ENCODE measurements at regions not wholly inside any gene's neighbourhood (a gene's known extent, or its start where the extent isn't known, plus 50 kb on each side); places are given as distances from the start of the nearest gene placed in this dataset.

- Histone ChIP-seq H3K4me1 (ENCODE audit: control insufficient read depth in 1 of 2, insufficient read depth in 2 of 2, low read length in 2 of 2) (no peaks in the 10 kb centered on the region), H3K36me3 (ENCODE audit: control insufficient read depth in 1 of 2, insufficient read depth in 2 of 2, low read length in 2 of 2) (no peaks in the 10 kb centered on the region), H3K9me3 (ENCODE audit: control insufficient read depth in 1 of 2, low read length in 2 of 2) (no peaks in the 10 kb centered on the region), H3K27ac (ENCODE audit: low read length) (no peak overlapping the region), H3K27me3 (ENCODE audit: low read depth, low read length) (no peaks in the 10 kb centered on the region), H3K4me3 (ENCODE audit: low read depth in 1 of 2, low read length in 2 of 2) (no peak overlapping the region)
Measured at GRCh38 chr12:85580562-85581168, 255.5 kb downstream of the RASSF9 start.

- Histone ChIP-seq H3K27ac (ENCODE audit: low read length) (no peak overlapping the region), H3K9me3 (ENCODE audit: control insufficient read depth in 1 of 2, low read length in 2 of 2) (no peaks in the 10 kb centered on the region), H3K4me1 (ENCODE audit: control insufficient read depth in 1 of 2, insufficient read depth in 2 of 2, low read length in 2 of 2) (no peaks in the 10 kb centered on the region), H3K27me3 (ENCODE audit: low read depth, low read length) (no peaks in the 10 kb centered on the region), H3K4me3 (ENCODE audit: low read depth in 1 of 2, low read length in 2 of 2) (no peak overlapping the region), H3K36me3 (ENCODE audit: control insufficient read depth in 1 of 2, insufficient read depth in 2 of 2, low read length in 2 of 2) (no peaks in the 10 kb centered on the region)
Measured at GRCh38 chr12:85587158-85587557, 249.1 kb downstream of the RASSF9 start.

GRCh38 chr12:85588221-85588620 lies 248.0 kb downstream of the RASSF9 start:
- Histone ChIP-seq H3K4me3 (ENCODE audit: low read depth in 1 of 2, low read length in 2 of 2) (no peak overlapping the region), H3K27ac (ENCODE audit: low read length) (no peak overlapping the region), H3K9me3 (ENCODE audit: control insufficient read depth in 1 of 2, low read length in 2 of 2) (no peaks in the 10 kb centered on the region), H3K36me3 (ENCODE audit: control insufficient read depth in 1 of 2, insufficient read depth in 2 of 2, low read length in 2 of 2) (no peaks in the 10 kb centered on the region), H3K27me3 (ENCODE audit: low read depth, low read length) (no peaks in the 10 kb centered on the region), H3K4me1 (ENCODE audit: control insufficient read depth in 1 of 2, insufficient read depth in 2 of 2, low read length in 2 of 2) (no peaks in the 10 kb centered on the region)

- no peaks in the 10 kb centered on the region for H3K4me1 ChIP-seq (ENCODE audit: control insufficient read depth in 1 of 2, insufficient read depth in 2 of 2, low read length in 2 of 2)
- H3K4me3 ChIP-seq (ENCODE audit: low read depth in 1 of 2, low read length in 2 of 2): no peak overlapping the region
- peaks cover 0 to 7% of the 10 kb centered on the region in 2 donors for H3K9me3 ChIP-seq (ENCODE audit: control insufficient read depth in 1 of 2, low read length in 2 of 2)
- H3K27me3 ChIP-seq (ENCODE audit: low read depth, low read length): no peaks in the 10 kb centered on the region
- no peaks in the 10 kb centered on the region for H3K36me3 ChIP-seq (ENCODE audit: control insufficient read depth in 1 of 2, insufficient read depth in 2 of 2, low read length in 2 of 2)
- no peak overlapping the region for H3K27ac ChIP-seq (ENCODE audit: low read length)
Measured at GRCh38 chr12:85600841-85601240, 235.4 kb downstream of the RASSF9 start.

- Histone ChIP-seq H3K27ac (ENCODE audit: low read length) (no peak overlapping the region), H3K4me1 (ENCODE audit: control insufficient read depth in 1 of 2, insufficient read depth in 2 of 2, low read length in 2 of 2) (no peaks in the 10 kb centered on the region), H3K9me3 (ENCODE audit: control insufficient read depth in 1 of 2, low read length in 2 of 2) (no peaks in the 10 kb centered on the region), H3K36me3 (ENCODE audit: control insufficient read depth in 1 of 2, insufficient read depth in 2 of 2, low read length in 2 of 2) (no peaks in the 10 kb centered on the region), H3K4me3 (ENCODE audit: low read depth in 1 of 2, low read length in 2 of 2) (no peak overlapping the region), H3K27me3 (ENCODE audit: low read depth, low read length) (no peaks in the 10 kb centered on the region)
Measured at GRCh38 chr12:85603556-85603955, 232.7 kb downstream of the RASSF9 start.

GRCh38 chr12:85606455-85606854 lies 229.8 kb downstream of the RASSF9 start:
- H3K36me3 ChIP-seq (ENCODE audit: control insufficient read depth in 1 of 2, insufficient read depth in 2 of 2, low read length in 2 of 2): no peaks in the 10 kb centered on the region
- no peak overlapping the region for H3K4me3 ChIP-seq (ENCODE audit: low read depth in 1 of 2, low read length in 2 of 2)
- no peaks in the 10 kb centered on the region for H3K27me3 ChIP-seq (ENCODE audit: low read depth, low read length)
- H3K9me3 ChIP-seq (ENCODE audit: control insufficient read depth in 1 of 2, low read length in 2 of 2): no peaks in the 10 kb centered on the region
- no peak overlapping the region for H3K27ac ChIP-seq (ENCODE audit: low read length)
- no peaks in the 10 kb centered on the region for H3K4me1 ChIP-seq (ENCODE audit: control insufficient read depth in 1 of 2, insufficient read depth in 2 of 2, low read length in 2 of 2)

GRCh38 chr12:85609778-85610177 lies 226.4 kb downstream of the RASSF9 start:
- no peaks in the 10 kb centered on the region for H3K9me3 ChIP-seq (ENCODE audit: control insufficient read depth in 1 of 2, low read length in 2 of 2)
- H3K36me3 ChIP-seq (ENCODE audit: control insufficient read depth in 1 of 2, insufficient read depth in 2 of 2, low read length in 2 of 2): no peaks in the 10 kb centered on the region
- no peaks in the 10 kb centered on the region for H3K4me1 ChIP-seq (ENCODE audit: control insufficient read depth in 1 of 2, insufficient read depth in 2 of 2, low read length in 2 of 2)
- no peak overlapping the region for H3K27ac ChIP-seq (ENCODE audit: low read length)
- H3K27me3 ChIP-seq (ENCODE audit: low read depth, low read length): no peaks in the 10 kb centered on the region
- no peak overlapping the region for H3K4me3 ChIP-seq (ENCODE audit: low read depth in 1 of 2, low read length in 2 of 2)

GRCh38 chr12:85610194-85610593 lies 226.0 kb downstream of the RASSF9 start:
- Histone ChIP-seq H3K4me1 (ENCODE audit: control insufficient read depth in 1 of 2, insufficient read depth in 2 of 2, low read length in 2 of 2) (no peaks in the 10 kb centered on the region), H3K9me3 (ENCODE audit: control insufficient read depth in 1 of 2, low read length in 2 of 2) (no peaks in the 10 kb centered on the region), H3K4me3 (ENCODE audit: low read depth in 1 of 2, low read length in 2 of 2) (no peak overlapping the region), H3K27ac (ENCODE audit: low read length) (no peak overlapping the region), H3K27me3 (ENCODE audit: low read depth, low read length) (no peaks in the 10 kb centered on the region), H3K36me3 (ENCODE audit: control insufficient read depth in 1 of 2, insufficient read depth in 2 of 2, low read length in 2 of 2) (no peaks in the 10 kb centered on the region)

GRCh38 chr12:85616201-85616600 lies 220.0 kb downstream of the RASSF9 start:
- Histone ChIP-seq H3K4me1 (ENCODE audit: control insufficient read depth in 1 of 2, insufficient read depth in 2 of 2, low read length in 2 of 2) (no peaks in the 10 kb centered on the region), H3K27ac (ENCODE audit: low read length) (no peak overlapping the region), H3K36me3 (ENCODE audit: control insufficient read depth in 1 of 2, insufficient read depth in 2 of 2, low read length in 2 of 2) (no peaks in the 10 kb centered on the region), H3K9me3 (ENCODE audit: control insufficient read depth in 1 of 2, low read length in 2 of 2) (no peaks in the 10 kb centered on the region), H3K4me3 (ENCODE audit: low read depth in 1 of 2, low read length in 2 of 2) (no peak overlapping the region), H3K27me3 (ENCODE audit: low read depth, low read length) (no peaks in the 10 kb centered on the region)

DNA sequence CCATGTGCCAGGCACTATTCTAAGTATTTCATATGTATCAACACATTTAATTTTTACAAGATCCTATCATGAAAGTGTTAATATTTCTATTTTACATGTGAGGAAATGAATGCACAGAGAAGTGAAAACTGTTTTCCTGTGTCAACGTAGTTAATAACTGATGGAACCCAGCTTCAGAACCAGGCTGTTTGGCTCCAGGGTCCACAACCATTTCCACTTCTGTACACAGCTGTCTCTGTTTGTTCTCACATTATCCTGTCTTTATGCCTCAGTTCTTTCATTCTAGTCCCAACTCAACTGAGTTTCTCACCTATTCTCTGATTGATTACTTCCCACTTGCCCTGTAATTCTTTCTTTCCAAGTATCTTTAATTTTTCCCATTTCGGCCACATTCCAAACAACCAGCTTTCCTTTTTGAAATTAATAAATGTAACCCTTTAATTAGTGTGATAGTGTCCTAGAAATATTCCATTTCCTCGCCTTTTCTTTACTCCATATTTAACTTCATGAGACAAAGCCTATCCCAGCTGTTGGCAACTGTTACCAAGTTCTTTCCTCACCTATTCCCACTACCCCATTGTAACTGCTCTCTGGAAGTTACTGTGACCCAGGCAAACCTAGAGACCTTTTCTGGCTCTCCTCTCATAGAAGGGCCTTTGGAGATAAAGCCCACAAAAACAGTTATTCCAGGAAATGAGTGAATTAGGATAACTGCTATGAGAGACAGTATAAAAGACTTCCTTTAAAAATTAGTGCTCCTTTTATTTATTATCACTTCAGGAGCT lies 218.7 kb downstream of the RASSF9 start:
- H3K9me3 ChIP-seq (ENCODE audit: control insufficient read depth in 1 of 2, low read length in 2 of 2): no peaks in the 10 kb centered on the region
- no peak overlapping the region for H3K4me3 ChIP-seq (ENCODE audit: low read depth in 1 of 2, low read length in 2 of 2)
- H3K27ac ChIP-seq (ENCODE audit: low read length): no peak overlapping the region
- no peaks in the 10 kb centered on the region for H3K36me3 ChIP-seq (ENCODE audit: control insufficient read depth in 1 of 2, insufficient read depth in 2 of 2, low read length in 2 of 2)
- H3K27me3 ChIP-seq (ENCODE audit: low read depth, low read length): no peaks in the 10 kb centered on the region
- no peaks in the 10 kb centered on the region for H3K4me1 ChIP-seq (ENCODE audit: control insufficient read depth in 1 of 2, insufficient read depth in 2 of 2, low read length in 2 of 2)

- Histone ChIP-seq H3K4me3 (ENCODE audit: low read depth in 1 of 2, low read length in 2 of 2) (no peak overlapping the region), H3K9me3 (ENCODE audit: control insufficient read depth in 1 of 2, low read length in 2 of 2) (no peaks in the 10 kb centered on the region), H3K27ac (ENCODE audit: low read length) (no peak overlapping the region), H3K27me3 (ENCODE audit: low read depth, low read length) (no peaks in the 10 kb centered on the region), H3K4me1 (ENCODE audit: control insufficient read depth in 1 of 2, insufficient read depth in 2 of 2, low read length in 2 of 2) (no peaks in the 10 kb centered on the region), H3K36me3 (ENCODE audit: control insufficient read depth in 1 of 2, insufficient read depth in 2 of 2, low read length in 2 of 2) (no peaks in the 10 kb centered on the region)
Measured at GRCh38 chr12:85621041-85621440, 215.2 kb downstream of the RASSF9 start.

- H3K4me3 ChIP-seq (ENCODE audit: low read depth in 1 of 2, low read length in 2 of 2): no peak overlapping the region
- no peaks in the 10 kb centered on the region for H3K4me1 ChIP-seq (ENCODE audit: control insufficient read depth in 1 of 2, insufficient read depth in 2 of 2, low read length in 2 of 2)
- H3K36me3 ChIP-seq (ENCODE audit: control insufficient read depth in 1 of 2, insufficient read depth in 2 of 2, low read length in 2 of 2): no peaks in the 10 kb centered on the region
- H3K27me3 ChIP-seq (ENCODE audit: low read depth, low read length): no peaks in the 10 kb centered on the region
- H3K9me3 ChIP-seq (ENCODE audit: control insufficient read depth in 1 of 2, low read length in 2 of 2): no peaks in the 10 kb centered on the region
- no peak overlapping the region for H3K27ac ChIP-seq (ENCODE audit: low read length)
Measured at GRCh38 chr12:85623763-85624162, 212.4 kb downstream of the RASSF9 start.

Data from muscle layer of duodenum (tissue), 2 donors.